Astrocyte (in vitro differentiated cells and primary cell): ENCODE measurements at regions not wholly inside any gene's neighbourhood (a gene's known extent, or its start where the extent isn't known, plus 50 kb on each side); places are given as distances from the start of the nearest gene placed in this dataset.

Source experiments
- DNase-seq: peaks from one replicate; pipeline ENCODE4 v3.0.0-alpha.2; 2010; ENCODE audit warnings: low read depth
- FAIRE-seq: peaks from 2 replicates; lab custom pipeline; 2011; peaks lifted over from hg19 to GRCh38; lab: Jason Lieb, UNC
- H2AFZ ChIP-seq: 2 replicates; pipeline ENCODE4 v1.6.0; 2012; ENCODE audit warnings: low read depth, low read length, inconsistent platforms
- H3K27ac ChIP-seq: 2 replicates; pipeline ENCODE4 v1.5.1; 2011; ENCODE audit warnings: low read depth, low read length, inconsistent platforms
- H3K27me3 ChIP-seq: 2 replicates; pipeline ENCODE4 v1.6.0; 2011; ENCODE audit warnings: low read length, inconsistent platforms; ENCODE audit not compliant: insufficient read depth
- H3K36me3 ChIP-seq: 2 replicates; pipeline ENCODE4 v1.5.1; 2011; ENCODE audit warnings: low read length, inconsistent platforms; ENCODE audit not compliant: insufficient read depth
- H3K4me1 ChIP-seq: 2 replicates; pipeline ENCODE4 v1.5.1; 2011; ENCODE audit warnings: low read length, inconsistent platforms; ENCODE audit not compliant: insufficient read depth
- H3K4me2 ChIP-seq: 2 replicates; pipeline ENCODE4 v1.6.0; 2012; ENCODE audit warnings: low read length, inconsistent platforms
- H3K4me3 ChIP-seq: 2 replicates; pipeline ENCODE4 v1.5.1; 2011; ENCODE audit warnings: low read depth, mild to moderate bottlenecking, low read length, inconsistent platforms; ENCODE audit not compliant: insufficient read depth
- H3K79me2 ChIP-seq: 2 replicates; pipeline ENCODE4 v1.6.0; 2012; ENCODE audit warnings: mild to moderate bottlenecking, low read length, inconsistent platforms; ENCODE audit not compliant: insufficient read depth
- H3K9ac ChIP-seq: 2 replicates; pipeline ENCODE4 v1.6.0; 2012; ENCODE audit warnings: mild to moderate bottlenecking, low read length, inconsistent platforms
- H3K9me3 ChIP-seq: 2 replicates; pipeline ENCODE4 v1.5.1; 2012; ENCODE audit warnings: low read depth, mild to moderate bottlenecking, low read length, inconsistent platforms; ENCODE audit not compliant: insufficient read depth
- H4K20me1 ChIP-seq: 2 replicates; pipeline ENCODE4 v1.6.0; 2012; ENCODE audit warnings: low read length, inconsistent platforms; ENCODE audit not compliant: insufficient read depth
- H3K27ac Mint-ChIP-seq: one replicate; pipeline ENCODE4 v1.8.0; 2021; ENCODE audit warnings: mild to moderate bottlenecking, mixed read lengths; ENCODE audit not compliant: unreplicated experiment
- H3K27me3 Mint-ChIP-seq: one replicate; pipeline ENCODE4 v1.8.0; 2021; ENCODE audit warnings: low read depth, mixed read lengths; ENCODE audit not compliant: unreplicated experiment
- H3K36me3 Mint-ChIP-seq: one replicate; pipeline ENCODE4 v1.8.0; 2021; ENCODE audit warnings: low read depth, mixed read lengths; ENCODE audit not compliant: unreplicated experiment
- H3K4me1 Mint-ChIP-seq: one replicate; pipeline ENCODE4 v1.8.0; 2021; ENCODE audit warnings: low read depth, mixed read lengths; ENCODE audit not compliant: unreplicated experiment
- H3K4me3 Mint-ChIP-seq: one replicate; pipeline ENCODE4 v1.8.0; 2021; ENCODE audit warnings: mild to moderate bottlenecking, moderate library complexity, mixed read lengths; ENCODE audit not compliant: unreplicated experiment
- H3K9me3 Mint-ChIP-seq: one replicate; pipeline ENCODE4 v1.8.0; 2021; ENCODE audit warnings: mild to moderate bottlenecking, mixed read lengths; ENCODE audit not compliant: unreplicated experiment
- CTCF ChIP-seq: IDR thresholded peaks from 2 replicates; pipeline ENCODE4 v1.5.1; 2011; ENCODE audit warnings: low read depth, mild to moderate bottlenecking, inconsistent platforms, low read length, moderate library complexity; ENCODE audit not compliant: insufficient read depth
- EZH2 ChIP-seq: IDR thresholded peaks from 2 replicates; pipeline ENCODE4 v1.6.1; 2012; ENCODE audit warnings: mild to moderate bottlenecking, low read length, inconsistent platforms; ENCODE audit not compliant: insufficient read depth

GRCh38 chr18:64992654-64993053, 758.2 kb upstream of the CDH7 start:
- no peak for FAIRE-seq
- no peaks in the 10 kb centered on the region for H3K4me1 ChIP-seq
- Mint-ChIP-seq H3K36me3 (no peaks in the 10 kb centered on the region), H3K4me3 (no peak overlapping the region), H3K4me1 (no peaks in the 10 kb centered on the region), H3K27ac (no peak overlapping the region), H3K27me3 (no peaks in the 10 kb centered on the region), H3K9me3 (no peaks in the 10 kb centered on the region)
- no peak overlapping the region for H3K9ac ChIP-seq
- H3K4me2 ChIP-seq = no peak overlapping the region
- no peak overlapping the region for H2AFZ ChIP-seq
- no peaks in the 10 kb centered on the region for H4K20me1 ChIP-seq
- TF ChIP-seq EZH2 = no peak
- no peak for TF ChIP-seq CTCF
- H3K79me2 ChIP-seq = no peaks in the 10 kb centered on the region
- no peak overlapping the region for H3K4me3 ChIP-seq
- no peaks in the 10 kb centered on the region for H3K36me3 ChIP-seq
- no peak overlapping the region for H3K27ac ChIP-seq
- no peaks in the 10 kb centered on the region for H3K9me3 ChIP-seq
- no peak for DNase-seq
- no peaks in the 10 kb centered on the region for H3K27me3 ChIP-seq

- no peak overlapping the region for H3K27ac Mint-ChIP-seq
- no peaks in the 10 kb centered on the region for H3K36me3 Mint-ChIP-seq
- no peak overlapping the region for H3K9ac ChIP-seq
- H3K9me3 Mint-ChIP-seq = no peaks in the 10 kb centered on the region
- H3K4me1 Mint-ChIP-seq = no peaks in the 10 kb centered on the region
- H3K4me3 Mint-ChIP-seq = no peak overlapping the region
- H3K27me3 ChIP-seq = no peaks in the 10 kb centered on the region
- no peaks in the 10 kb centered on the region for H3K4me1 ChIP-seq
- H4K20me1 ChIP-seq = no peaks in the 10 kb centered on the region
- TF ChIP-seq EZH2 (no peak), CTCF (no peak)
- H3K9me3 ChIP-seq = no peaks in the 10 kb centered on the region
- no peaks in the 10 kb centered on the region for H3K79me2 ChIP-seq
- FAIRE-seq = no peak
- H3K27ac ChIP-seq = no peak overlapping the region
- H3K4me3 ChIP-seq = no peak overlapping the region
- no peak for DNase-seq
- H3K27me3 Mint-ChIP-seq = no peaks in the 10 kb centered on the region
- no peak overlapping the region for H3K4me2 ChIP-seq
- no peaks in the 10 kb centered on the region for H3K36me3 ChIP-seq
- H2AFZ ChIP-seq = no peak overlapping the region
Measured at GRCh38 chr18:64991102-64991501, 759.7 kb upstream of the CDH7 start.

GRCh38 chr18:64986906-64987495, 763.8 kb upstream of the CDH7 start:
- Histone ChIP-seq H3K9ac (no peak overlapping the region), H3K27ac (no peak overlapping the region), H3K79me2 (no peaks in the 10 kb centered on the region), H3K9me3 (no peaks in the 10 kb centered on the region), H3K4me3 (no peak overlapping the region), H3K4me2 (no peak overlapping the region), H3K36me3 (no peaks in the 10 kb centered on the region), H4K20me1 (no peaks in the 10 kb centered on the region), H3K27me3 (no peaks in the 10 kb centered on the region), H3K4me1 (no peaks in the 10 kb centered on the region), H2AFZ (no peak overlapping the region)
- no peak overlapping the region for H3K4me3 Mint-ChIP-seq
- H3K27me3 Mint-ChIP-seq = no peaks in the 10 kb centered on the region
- DNase-seq = no peak
- FAIRE-seq = no peak
- no peak for TF ChIP-seq CTCF
- TF ChIP-seq EZH2 = no peak
- H3K36me3 Mint-ChIP-seq = no peaks in the 10 kb centered on the region
- H3K9me3 Mint-ChIP-seq = no peaks in the 10 kb centered on the region
- H3K27ac Mint-ChIP-seq = no peak overlapping the region
- no peaks in the 10 kb centered on the region for H3K4me1 Mint-ChIP-seq
